Rectal smooth muscle tissue (tissue), 1 donor: ENCODE measurements at regions not wholly inside any gene's neighbourhood (a gene's known extent, or its start where the extent isn't known, plus 50 kb on each side); places are given as distances from the start of the nearest gene placed in this dataset.

Experiments
- H3K27ac ChIP-seq: one replicate; pipeline ENCODE4 v1.7.0; 2013; ENCODE audit warnings: low read depth, low read length, inconsistent platforms
- H3K27me3 ChIP-seq: one replicate; pipeline ENCODE4 v1.7.0; 2013; ENCODE audit warnings: low read length; ENCODE audit not compliant: control insufficient read depth, insufficient read depth
- H3K36me3 ChIP-seq: one replicate; pipeline ENCODE4 v1.7.0; 2013; ENCODE audit warnings: low read length; ENCODE audit not compliant: control insufficient read depth, insufficient read depth
- H3K4me1 ChIP-seq: one replicate; pipeline ENCODE4 v1.7.0; 2013; ENCODE audit warnings: low read length; ENCODE audit not compliant: control insufficient read depth, insufficient read depth
- H3K4me3 ChIP-seq: one replicate; pipeline ENCODE4 v1.7.0; 2013; ENCODE audit warnings: low read length
- H3K9ac ChIP-seq: one replicate; pipeline ENCODE4 v1.7.0; 2013; ENCODE audit warnings: low read length

DNA sequence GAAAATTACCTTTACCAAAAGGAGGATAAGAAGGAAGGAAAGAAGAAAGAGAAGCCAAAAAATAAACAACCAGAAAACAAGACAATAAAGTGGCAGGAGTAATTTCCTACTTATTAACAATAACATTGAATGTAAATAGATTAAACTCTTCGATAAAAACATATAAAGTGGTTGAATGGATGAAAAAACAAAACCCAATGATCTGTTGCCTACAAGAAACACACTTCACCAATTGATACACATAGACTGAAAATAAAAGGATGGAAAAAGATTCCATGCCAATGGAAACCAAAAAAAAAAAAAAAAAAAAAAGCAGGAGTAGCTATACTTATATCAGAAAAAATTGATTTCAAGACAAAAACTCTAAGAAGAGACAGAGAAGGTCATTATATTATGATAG lies 518.9 kb downstream of the BCKDHB start:
- no peak overlapping the region for H3K27ac ChIP-seq
- no peaks in the 10 kb centered on the region for H3K36me3 ChIP-seq
- no peak overlapping the region for H3K4me3 ChIP-seq
- H3K27me3 ChIP-seq = no peaks in the 10 kb centered on the region
- H3K9ac ChIP-seq = no peak overlapping the region
- H3K4me1 ChIP-seq = no peaks in the 10 kb centered on the region

DNA sequence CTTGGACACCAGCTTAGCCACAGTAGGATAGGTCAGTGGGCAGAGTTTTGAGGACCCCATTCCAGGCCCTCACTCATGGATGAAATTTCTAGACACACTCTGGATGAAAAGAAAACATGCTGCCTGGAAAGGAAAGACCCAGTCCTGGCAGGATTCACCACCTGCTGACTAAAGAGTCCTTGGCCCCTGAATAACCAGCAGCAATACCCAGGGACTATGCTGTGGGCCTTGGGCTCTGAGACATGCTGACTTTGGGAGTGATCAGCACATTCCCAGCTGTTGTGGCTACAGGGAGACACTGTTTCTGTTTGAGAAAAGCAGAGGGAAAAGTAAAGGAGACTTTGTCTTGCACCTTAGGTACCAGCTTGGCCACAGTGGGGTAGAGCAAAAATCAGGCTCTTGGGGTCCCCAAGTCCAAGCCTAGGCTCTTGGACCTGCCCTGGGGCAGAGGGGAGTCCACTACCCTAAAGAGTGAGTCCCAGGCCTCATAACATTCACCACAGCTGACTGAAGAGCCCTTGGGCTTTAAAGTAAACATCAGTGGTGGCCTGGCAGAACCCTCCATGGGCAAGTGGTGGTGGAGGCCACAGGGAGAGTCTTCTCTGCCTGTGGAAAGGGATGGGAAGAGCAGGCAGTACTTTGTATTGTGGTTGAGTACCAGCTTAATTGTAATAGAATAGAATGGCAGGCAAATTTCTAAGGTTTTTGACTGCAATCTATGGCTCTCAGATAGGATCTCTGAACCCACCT lies 516.8 kb downstream of the BCKDHB start:
- Histone ChIP-seq H3K4me1 (no peaks in the 10 kb centered on the region), H3K27me3 (no peaks in the 10 kb centered on the region), H3K27ac (no peak overlapping the region), H3K4me3 (no peak overlapping the region), H3K9ac (no peak overlapping the region), H3K36me3 (no peaks in the 10 kb centered on the region)

- no peak overlapping the region for H3K27ac ChIP-seq
- no peaks in the 10 kb centered on the region for H3K36me3 ChIP-seq
- no peak overlapping the region for H3K9ac ChIP-seq
- no peaks in the 10 kb centered on the region for H3K27me3 ChIP-seq
- no peaks in the 10 kb centered on the region for H3K4me1 ChIP-seq
- no peak overlapping the region for H3K4me3 ChIP-seq
These were observed 516.2 kb downstream of the BCKDHB start for GRCh38 chr6:80622641-80623040.

DNA sequence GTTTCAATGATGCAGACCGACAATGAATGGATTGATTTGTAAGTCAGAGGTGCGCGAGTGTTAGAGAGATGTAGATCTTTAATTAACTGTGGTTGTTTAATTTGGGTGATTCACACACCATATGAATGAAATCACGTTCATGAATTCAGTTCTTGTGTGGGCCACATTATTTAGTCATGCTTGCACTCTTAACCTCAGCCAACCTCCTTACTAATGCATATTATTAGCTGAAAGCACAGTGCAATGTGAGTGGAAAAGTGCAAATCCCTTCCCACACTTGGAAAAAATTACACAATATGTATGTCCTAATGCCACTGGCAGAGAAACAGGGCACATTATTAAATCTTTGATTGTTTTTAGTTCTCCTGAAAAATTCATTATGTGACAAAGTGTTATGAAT lies 512.5 kb downstream of the BCKDHB start:
- Histone ChIP-seq H3K4me1 (no peaks in the 10 kb centered on the region), H3K9ac (no peak overlapping the region), H3K36me3 (no peaks in the 10 kb centered on the region), H3K27ac (no peak overlapping the region), H3K4me3 (no peak overlapping the region), H3K27me3 (no peaks in the 10 kb centered on the region)

GRCh38 chr6:80610846-80611245 lies 504.4 kb downstream of the BCKDHB start:
- peaks cover 6% of the 10 kb centered on the region for H3K4me1 ChIP-seq
- no peak overlapping the region for H3K27ac ChIP-seq
- no peaks in the 10 kb centered on the region for H3K27me3 ChIP-seq
- no peak overlapping the region for H3K4me3 ChIP-seq
- H3K36me3 ChIP-seq = no peaks in the 10 kb centered on the region
- H3K9ac ChIP-seq = no peak overlapping the region

- Histone ChIP-seq H3K4me3 (no peak overlapping the region), H3K9ac (no peak overlapping the region), H3K4me1 (peaks cover 6% of the 10 kb centered on the region), H3K27ac (no peak overlapping the region), H3K27me3 (no peaks in the 10 kb centered on the region), H3K36me3 (no peaks in the 10 kb centered on the region)
These were observed 502.4 kb downstream of the BCKDHB start for GRCh38 chr6:80608881-80609280.

GRCh38 chr6:80607811-80608391 lies 501.4 kb downstream of the BCKDHB start:
- Histone ChIP-seq H3K27ac (no peak overlapping the region), H3K9ac (no peak overlapping the region), H3K36me3 (no peaks in the 10 kb centered on the region), H3K27me3 (no peaks in the 10 kb centered on the region), H3K4me1 (peaks cover 6% of the 10 kb centered on the region), H3K4me3 (no peak overlapping the region)

DNA sequence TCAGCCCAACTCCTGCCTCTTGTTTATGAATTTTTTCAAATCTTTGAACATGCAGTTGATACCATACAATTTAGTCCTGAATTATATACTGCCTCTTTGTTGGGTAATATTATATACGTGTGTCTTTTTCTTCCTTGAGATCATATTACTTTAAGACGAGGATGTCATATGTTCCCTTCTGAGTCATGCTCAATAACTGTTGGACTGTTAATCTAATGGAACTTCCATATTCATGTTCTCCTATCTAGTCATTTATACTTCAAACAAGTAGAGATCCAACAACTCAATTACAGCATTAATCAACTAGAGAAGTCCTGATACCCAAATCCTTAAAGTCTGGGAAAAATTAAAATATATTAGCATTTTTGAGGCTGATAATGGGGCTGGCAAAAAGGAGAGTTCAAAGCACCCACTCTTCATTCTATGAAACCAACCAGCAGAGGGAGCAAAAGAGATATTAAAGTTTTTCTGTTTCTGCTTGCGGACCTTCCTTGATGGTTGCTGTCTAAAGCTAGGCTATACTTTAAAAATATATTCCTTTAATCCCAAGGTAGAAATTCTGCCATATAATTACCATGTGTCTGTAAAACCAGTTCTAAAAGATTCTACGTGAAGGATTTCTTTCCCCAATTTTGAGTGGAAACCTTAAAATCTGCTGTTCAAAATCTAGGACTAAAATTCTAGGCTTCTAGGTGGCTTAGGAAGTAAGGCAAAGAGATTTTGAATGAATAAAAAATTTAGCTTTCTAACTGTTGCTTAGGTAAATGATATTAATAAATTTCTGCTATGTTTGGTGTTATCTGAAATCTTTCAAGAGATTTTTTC lies 498.9 kb downstream of the BCKDHB start:
- H3K4me1 ChIP-seq = peaks cover 6% of the 10 kb centered on the region
- H3K4me3 ChIP-seq = no peak overlapping the region
- H3K36me3 ChIP-seq = no peaks in the 10 kb centered on the region
- H3K9ac ChIP-seq = no peak overlapping the region
- H3K27ac ChIP-seq = no peak overlapping the region
- H3K27me3 ChIP-seq = no peaks in the 10 kb centered on the region

DNA sequence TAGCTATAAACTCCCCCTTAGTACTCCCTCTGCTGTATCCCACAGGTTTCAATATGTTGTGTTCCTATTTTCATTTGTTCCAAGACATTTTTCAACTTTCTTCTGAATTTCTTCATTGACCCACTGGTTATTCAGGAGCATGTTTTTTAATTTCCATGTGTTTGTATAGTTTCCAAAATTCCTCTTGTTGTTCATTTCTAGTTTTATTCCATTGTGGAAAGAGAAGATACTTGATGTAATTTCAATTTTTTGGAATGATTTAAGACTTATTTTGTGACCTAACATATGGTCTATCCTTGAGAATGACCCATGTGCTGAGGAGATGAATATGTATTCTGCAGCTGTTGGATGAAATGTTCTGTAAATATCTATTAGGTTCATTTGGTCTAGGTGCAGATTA lies 497.2 kb downstream of the BCKDHB start:
- Histone ChIP-seq H3K4me1 (peaks cover 6% of the 10 kb centered on the region), H3K27me3 (no peaks in the 10 kb centered on the region), H3K27ac (no peak overlapping the region), H3K4me3 (no peak overlapping the region), H3K36me3 (no peaks in the 10 kb centered on the region), H3K9ac (no peak overlapping the region)

DNA sequence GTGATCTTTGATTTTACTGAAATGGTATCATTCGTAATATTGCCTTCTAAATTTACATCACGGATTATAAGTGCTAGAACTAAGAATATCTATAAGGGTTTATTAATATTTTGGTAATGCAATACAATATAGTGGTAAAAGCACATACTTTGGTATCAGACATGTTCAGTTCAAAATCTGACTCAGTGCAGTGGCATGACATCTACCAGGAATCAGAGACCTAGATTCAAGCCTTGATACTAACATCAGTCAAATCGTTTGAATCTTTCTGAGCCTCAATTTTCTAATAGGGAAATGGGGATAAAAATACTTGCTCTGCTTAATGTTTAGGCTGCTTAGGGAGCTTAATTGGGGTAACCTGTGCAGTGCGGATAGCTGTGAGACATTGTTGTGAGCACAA lies 488.0 kb downstream of the BCKDHB start:
- H3K36me3 ChIP-seq = no peaks in the 10 kb centered on the region
- no peak overlapping the region for H3K4me3 ChIP-seq
- no peak overlapping the region for H3K9ac ChIP-seq
- H3K27ac ChIP-seq = no peak overlapping the region
- H3K4me1 ChIP-seq = no peaks in the 10 kb centered on the region
- no peaks in the 10 kb centered on the region for H3K27me3 ChIP-seq

- no peaks in the 10 kb centered on the region for H3K27me3 ChIP-seq
- no peak overlapping the region for H3K27ac ChIP-seq
- no peaks in the 10 kb centered on the region for H3K36me3 ChIP-seq
- H3K9ac ChIP-seq = no peak overlapping the region
- H3K4me1 ChIP-seq = no peaks in the 10 kb centered on the region
- H3K4me3 ChIP-seq = no peak overlapping the region
These were observed 486.0 kb downstream of the BCKDHB start for GRCh38 chr6:80592436-80592835.

GRCh38 chr6:80586242-80586641 lies 479.8 kb downstream of the BCKDHB start:
- Histone ChIP-seq H3K27me3 (no peaks in the 10 kb centered on the region), H3K9ac (no peak overlapping the region), H3K27ac (no peak overlapping the region), H3K4me3 (no peak overlapping the region), H3K4me1 (no peaks in the 10 kb centered on the region), H3K36me3 (no peaks in the 10 kb centered on the region)
